NOMO-1 (cell line): ENCODE measurements at regions not wholly inside any gene's neighbourhood (a gene's known extent, or its start where the extent isn't known, plus 50 kb on each side); places are given as distances from the start of the nearest gene placed in this dataset.

ENCODE experiments used
- DNase-seq, 2 experiments: peaks; one replicate each; lab custom pipeline; 2025; ENCODE audit not compliant: unreplicated experiment in 2 of 2; lab: John Stamatoyannopoulos, UW

DNA sequence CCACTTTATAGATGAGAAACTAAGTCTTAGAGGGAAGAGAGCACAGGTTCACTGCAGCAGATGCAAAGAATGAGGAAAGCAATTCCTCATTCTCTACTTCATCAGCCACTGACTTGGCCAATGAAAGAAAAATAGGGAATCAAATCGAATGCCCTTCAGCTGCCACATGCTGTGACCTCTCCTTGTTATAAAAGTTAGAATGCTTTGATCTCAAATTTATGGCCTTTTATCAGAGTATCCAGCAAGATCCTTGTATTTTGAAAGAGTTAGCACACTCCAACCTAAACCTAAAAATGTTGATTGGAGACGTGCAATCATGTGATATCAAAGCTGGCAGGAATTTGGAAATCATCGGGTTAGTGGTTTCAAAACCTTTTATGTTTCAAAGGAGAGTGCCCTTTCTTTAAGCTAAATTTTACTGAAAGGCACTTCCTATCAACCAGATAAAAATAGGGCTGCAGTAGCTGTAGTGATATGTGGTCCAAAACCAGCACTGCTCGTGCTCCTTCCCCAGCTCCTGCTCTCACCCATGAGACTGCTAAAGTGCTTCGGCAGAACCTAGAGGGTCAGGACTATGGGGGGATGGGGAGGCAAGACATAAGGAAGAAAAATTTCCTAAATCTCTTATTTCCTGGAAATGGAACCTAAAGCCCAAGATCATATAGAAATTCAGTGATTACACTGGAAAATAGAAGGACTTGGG is 617.0 kb downstream of the PYDC2 start:
- no peak for DNase-seq

GRCh38 chr3:192079098-192079497 is 618.1 kb downstream of the PYDC2 start:
- DNase-seq, result no peak

- DNase-seq, result no peak
Measured at GRCh38 chr3:192080336-192080735, 619.4 kb downstream of the PYDC2 start.

GRCh38 chr3:192082730-192083660 is 622.0 kb downstream of the PYDC2 start:
- no peak for DNase-seq
